ENCODE measurements at regions not wholly inside any gene's neighbourhood (a gene's known extent, or its start where the extent isn't known, plus 50 kb on each side); places are given as distances from the start of the nearest gene placed in this dataset.

- DNase-seq: no peak
These were observed 60.3 kb upstream of the POT1 start for GRCh38 chr7:124989911-124990310.
